ENCODE measurements at regions not wholly inside any gene's neighbourhood (a gene's known extent, or its start where the extent isn't known, plus 50 kb on each side); places are given as distances from the start of the nearest gene placed in this dataset.
"Not testable (repeated sequence)": the region's sequence is repeated elsewhere in the genome, so short reads cannot be mapped to it uniquely, and the experiment has no call there.

DNA sequence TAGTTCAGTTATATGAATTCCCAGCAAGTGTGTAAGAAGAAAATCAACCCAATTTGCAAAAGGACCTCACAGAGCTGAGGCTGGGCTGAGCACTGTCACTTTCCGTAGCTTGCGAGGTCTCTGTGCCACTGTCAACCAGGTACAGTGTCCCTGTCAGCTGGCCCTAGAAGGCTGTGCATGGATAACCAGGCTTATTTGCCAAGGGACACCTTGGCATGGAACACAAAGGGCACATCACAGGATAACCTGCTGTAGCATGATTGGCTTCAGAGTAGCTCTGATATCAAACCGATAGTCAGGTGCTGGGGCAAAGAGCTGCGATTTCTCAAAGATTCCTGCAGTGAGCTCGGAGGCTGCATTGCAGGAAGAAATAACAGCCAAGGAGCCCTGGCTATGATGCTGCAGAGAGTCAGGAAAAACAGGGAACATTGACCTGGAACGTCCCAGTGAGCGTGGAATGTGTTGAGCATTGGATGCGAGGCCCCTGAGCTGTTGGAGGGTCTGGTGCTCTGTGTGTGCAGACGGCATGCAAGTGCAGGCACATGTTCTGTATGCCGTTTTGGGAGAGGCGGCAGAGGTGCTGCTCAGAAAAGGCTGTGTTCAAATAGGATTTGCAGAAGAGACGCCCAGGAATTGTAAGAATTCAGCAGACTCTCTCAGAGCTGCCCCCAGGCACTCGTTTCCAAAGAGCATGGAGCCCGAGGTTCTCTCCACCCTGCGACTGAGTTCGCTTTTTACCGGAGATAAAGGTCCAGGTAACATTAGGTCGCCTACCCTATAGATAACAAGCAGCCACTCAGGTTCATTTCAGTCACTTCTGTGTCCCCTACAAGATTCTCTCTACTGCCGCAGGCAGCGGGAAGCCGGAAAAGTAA lies 213.5 kb upstream of the IRS2 start:
- Histone ChIP-seq H3K36me3 (replicated peaks in 1 of 2; ENCODE audit: insufficient read depth in 1 of 2, low read depth in 2 of 2) (no peaks in the 10 kb centered on the region), H3K27ac (no peak overlapping the region), H3K4me3 (no peak overlapping the region), H3K9me3 (no peaks in the 10 kb centered on the region), H3K27me3 (no peaks in the 10 kb centered on the region), H3K4me1 (no peaks in the 10 kb centered on the region)
- DNase-seq (no peak), ATAC-seq (no peak)
- WGBS, 2 donors: 53 to 60% methylated on average over 20 to 21 of the region's 21 CpGs
- TF ChIP-seq, protein P1, sequence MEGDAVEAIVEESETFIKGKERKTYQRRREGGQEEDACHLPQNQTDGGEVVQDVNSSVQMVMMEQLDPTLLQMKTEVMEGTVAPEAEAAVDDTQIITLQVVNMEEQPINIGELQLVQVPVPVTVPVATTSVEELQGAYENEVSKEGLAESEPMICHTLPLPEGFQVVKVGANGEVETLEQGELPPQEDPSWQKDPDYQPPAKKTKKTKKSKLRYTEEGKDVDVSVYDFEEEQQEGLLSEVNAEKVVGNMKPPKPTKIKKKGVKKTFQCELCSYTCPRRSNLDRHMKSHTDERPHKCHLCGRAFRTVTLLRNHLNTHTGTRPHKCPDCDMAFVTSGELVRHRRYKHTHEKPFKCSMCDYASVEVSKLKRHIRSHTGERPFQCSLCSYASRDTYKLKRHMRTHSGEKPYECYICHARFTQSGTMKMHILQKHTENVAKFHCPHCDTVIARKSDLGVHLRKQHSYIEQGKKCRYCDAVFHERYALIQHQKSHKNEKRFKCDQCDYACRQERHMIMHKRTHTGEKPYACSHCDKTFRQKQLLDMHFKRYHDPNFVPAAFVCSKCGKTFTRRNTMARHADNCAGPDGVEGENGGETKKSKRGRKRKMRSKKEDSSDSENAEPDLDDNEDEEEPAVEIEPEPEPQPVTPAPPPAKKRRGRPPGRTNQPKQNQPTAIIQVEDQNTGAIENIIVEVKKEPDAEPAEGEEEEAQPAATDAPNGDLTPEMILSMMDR (IDR thresholded peaks at IDR 0.05): no peak
- no peak for TF ChIP-seq POLR2A (IDR thresholded peaks at IDR 0.05)
- intact Hi-C loops (cut with DNase I): no loop called here

DNA sequence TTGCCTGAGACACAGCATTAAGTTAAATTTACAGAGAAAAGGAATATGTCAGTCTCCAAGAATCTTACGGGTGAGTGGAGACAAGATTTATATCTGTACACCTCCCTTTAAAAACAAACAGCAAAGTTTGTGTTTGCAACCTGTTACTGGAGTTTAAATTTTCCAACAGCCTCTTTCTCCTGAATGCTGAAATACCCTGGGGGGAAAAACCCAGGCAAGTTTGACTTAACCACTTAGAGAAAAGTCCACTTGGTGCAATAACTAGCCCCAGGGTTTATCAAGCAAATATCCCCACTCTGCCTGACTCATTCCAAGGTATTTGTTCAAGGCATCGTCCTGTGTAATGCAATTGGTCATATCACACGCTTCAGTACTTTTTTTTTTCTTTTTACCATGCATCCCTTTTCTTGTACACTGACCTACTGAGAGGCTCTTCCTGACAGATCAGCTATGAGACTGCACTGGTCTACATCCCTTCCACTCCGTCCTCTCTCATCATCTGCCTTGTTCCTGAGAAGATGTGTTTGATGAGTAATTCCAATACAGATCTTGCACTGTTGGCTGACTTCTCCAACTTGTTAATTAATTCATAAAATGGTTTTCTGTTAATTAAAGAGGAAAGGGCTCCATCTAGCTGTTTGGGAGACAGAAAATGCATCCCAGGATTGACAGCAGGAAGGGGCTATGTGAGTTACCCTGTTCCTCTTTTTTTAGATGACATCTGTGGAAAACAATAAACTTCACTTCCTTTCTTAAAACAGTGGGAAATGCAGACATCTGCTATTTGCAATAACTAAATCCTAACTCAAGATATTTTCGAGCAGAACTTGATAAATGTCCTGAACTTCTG lies 212.5 kb upstream of the IRS2 start:
- H3K36me3 ChIP-seq (replicated peaks in 1 of 2; ENCODE audit: insufficient read depth in 1 of 2, low read depth in 2 of 2): no peaks in the 10 kb centered on the region
- DNase-seq (no peak), ATAC-seq (no peak)
- WGBS, 2 donors: 37 to 43% methylated on average over 5 of the region's 5 CpGs
- no peaks in the 10 kb centered on the region for H3K27me3 ChIP-seq
- no peaks in the 10 kb centered on the region for H3K4me1 ChIP-seq
- TF ChIP-seq, protein P1 (IDR thresholded peaks at IDR 0.05): no peak
- TF ChIP-seq POLR2A (IDR thresholded peaks at IDR 0.05): no peak
- no peak overlapping the region for H3K27ac ChIP-seq
- H3K4me3 ChIP-seq: no peak overlapping the region
- intact Hi-C loops (cut with DNase I): no loop called here
- H3K9me3 ChIP-seq: no peaks in the 10 kb centered on the region

DNA sequence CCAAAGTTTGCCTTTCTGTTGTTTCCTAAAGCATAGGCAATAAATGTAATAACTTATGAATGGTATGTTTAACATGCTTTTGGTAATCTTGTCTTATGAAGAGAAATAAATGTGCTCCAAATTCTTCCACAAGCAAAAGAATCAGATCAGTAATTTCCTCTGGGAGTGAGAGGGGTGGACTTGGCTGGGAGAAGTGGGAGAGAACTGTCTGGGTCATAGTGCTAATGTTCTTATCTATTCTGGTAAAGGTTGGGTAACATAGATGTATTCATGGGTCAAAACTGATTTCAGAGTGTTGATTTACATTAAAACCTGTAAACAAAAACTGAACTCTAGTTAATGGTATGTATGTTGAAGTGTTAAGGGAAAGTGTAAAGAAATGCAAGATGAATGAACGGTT lies 211.7 kb upstream of the IRS2 start:
- H3K27me3 ChIP-seq: no peaks in the 10 kb centered on the region
- no peak overlapping the region for H3K4me3 ChIP-seq
- H3K36me3 ChIP-seq (replicated peaks in 1 of 2; ENCODE audit: insufficient read depth in 1 of 2, low read depth in 2 of 2): no peaks in the 10 kb centered on the region
- no peak overlapping the region for H3K27ac ChIP-seq
- DNase-seq (no peak), ATAC-seq (no peak)
- TF ChIP-seq, protein P1 (IDR thresholded peaks at IDR 0.05): no peak
- TF ChIP-seq POLR2A (IDR thresholded peaks at IDR 0.05): no peak
- 70 to 83% methylated on average over 1 of the region's 1 CpG for WGBS, 2 donors
- H3K4me1 ChIP-seq: no peaks in the 10 kb centered on the region
- intact Hi-C loops (cut with DNase I): no loop called here
- no peaks in the 10 kb centered on the region for H3K9me3 ChIP-seq

DNA sequence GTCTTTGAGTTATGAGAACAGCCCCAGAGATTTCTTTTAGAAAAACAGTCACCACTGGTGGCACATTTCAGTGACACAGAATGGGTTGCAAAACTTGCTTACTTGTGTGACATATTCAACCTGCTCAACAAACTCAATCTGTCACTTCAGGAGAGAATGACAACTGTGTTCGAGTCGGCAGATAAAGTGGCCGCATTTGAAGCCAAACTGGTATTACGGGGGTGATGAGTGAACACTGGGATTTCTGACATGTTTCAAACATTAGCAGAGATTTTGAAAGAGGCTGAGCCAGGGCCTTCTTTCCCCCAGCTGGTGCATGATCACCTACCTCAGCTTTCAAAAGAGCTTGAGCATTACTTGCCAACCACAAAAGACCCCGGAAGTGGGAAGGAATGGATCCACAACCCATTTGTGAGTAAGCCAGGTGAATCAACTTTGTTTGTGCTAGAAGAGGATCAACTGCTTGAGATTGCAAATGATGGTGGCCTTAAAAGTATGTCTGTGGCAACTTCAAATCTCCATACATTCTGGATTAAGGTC lies 210.7 kb upstream of the IRS2 start:
- WGBS, 2 donors: 60 to 71% methylated on average over 5 of the region's 5 CpGs
- H3K9me3 ChIP-seq; H3K27ac ChIP-seq; H3K4me1 ChIP-seq; H3K4me3 ChIP-seq; DNase-seq; ATAC-seq; intact Hi-C loops (cut with DNase I); H3K27me3 ChIP-seq; H3K36me3 ChIP-seq (replicated peaks in 1 of 2; ENCODE audit: insufficient read depth in 1 of 2, low read depth in 2 of 2): not testable (repeated sequence)

DNA sequence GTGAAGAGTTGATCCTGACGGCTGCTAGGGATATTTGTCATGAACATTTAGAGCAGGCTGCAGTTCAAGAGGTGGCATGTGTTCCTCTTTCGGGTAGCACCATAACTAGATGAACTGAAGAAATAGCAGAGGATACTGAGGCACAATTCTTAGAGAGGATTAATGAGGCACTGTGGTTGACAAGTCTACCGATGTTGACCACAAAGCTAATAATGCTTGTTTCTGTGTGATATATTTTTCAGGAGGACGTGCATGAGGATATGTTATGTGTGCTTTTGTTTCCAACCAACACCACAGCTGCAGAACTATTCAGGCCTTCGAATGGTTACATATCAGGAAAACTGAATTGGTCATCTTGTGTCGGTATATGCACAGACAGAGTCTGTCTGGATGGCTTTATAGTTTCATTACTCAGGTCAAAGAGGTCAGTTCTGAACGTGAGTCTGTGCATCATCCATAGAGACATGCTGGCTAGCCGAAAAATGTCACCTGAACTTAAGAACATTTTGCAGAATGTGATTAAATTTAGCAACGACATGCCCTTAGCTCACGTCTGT lies 210.1 kb upstream of the IRS2 start:
- 70 to 76% methylated on average over 10 of the region's 10 CpGs for WGBS, 2 donors
- no peak overlapping the region for H3K27ac ChIP-seq
- intact Hi-C loops (cut with DNase I): no loop called here
- TF ChIP-seq, protein P1 (IDR thresholded peaks at IDR 0.05): no peak
- no peak for TF ChIP-seq POLR2A (IDR thresholded peaks at IDR 0.05)
- H3K4me1 ChIP-seq: no peaks in the 10 kb centered on the region
- H3K4me3 ChIP-seq: no peak overlapping the region
- H3K9me3 ChIP-seq: no peaks in the 10 kb centered on the region
- DNase-seq (no peak), ATAC-seq (no peak)
- H3K36me3 ChIP-seq (replicated peaks in 1 of 2; ENCODE audit: insufficient read depth in 1 of 2, low read depth in 2 of 2): no peaks in the 10 kb centered on the region
- H3K27me3 ChIP-seq: no peaks in the 10 kb centered on the region

All from body of pancreas (tissue), 4 donors.